RPMI8226 (cell line): ENCODE measurements at regions not wholly inside any gene's neighbourhood (a gene's known extent, or its start where the extent isn't known, plus 50 kb on each side); places are given as distances from the start of the nearest gene placed in this dataset.

ENCODE experiments used
- DNase-seq: peaks from one replicate; pipeline ENCODE4 v3.0.0-alpha.2; 2015

DNA sequence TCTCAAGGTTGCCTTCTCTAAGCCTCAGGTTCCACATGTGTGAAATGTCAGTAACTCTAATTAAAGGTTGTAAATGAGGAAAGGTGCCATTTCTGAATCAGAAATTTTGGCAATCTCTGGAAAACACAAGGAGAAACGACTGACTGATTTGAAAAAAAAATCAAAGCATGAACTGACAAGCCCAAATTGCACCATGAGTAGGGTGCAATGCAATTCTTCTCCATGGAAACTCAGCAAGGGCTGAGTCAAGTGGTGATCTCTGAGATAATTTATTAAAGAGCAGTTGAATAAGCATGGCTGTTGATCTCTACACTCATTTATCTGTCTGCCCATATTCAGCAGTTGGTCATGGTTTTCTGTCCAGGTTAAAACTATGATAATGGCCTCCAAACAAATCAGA is 201.6 kb upstream of the CMC1 start:
- DNase-seq: no peak

DNA sequence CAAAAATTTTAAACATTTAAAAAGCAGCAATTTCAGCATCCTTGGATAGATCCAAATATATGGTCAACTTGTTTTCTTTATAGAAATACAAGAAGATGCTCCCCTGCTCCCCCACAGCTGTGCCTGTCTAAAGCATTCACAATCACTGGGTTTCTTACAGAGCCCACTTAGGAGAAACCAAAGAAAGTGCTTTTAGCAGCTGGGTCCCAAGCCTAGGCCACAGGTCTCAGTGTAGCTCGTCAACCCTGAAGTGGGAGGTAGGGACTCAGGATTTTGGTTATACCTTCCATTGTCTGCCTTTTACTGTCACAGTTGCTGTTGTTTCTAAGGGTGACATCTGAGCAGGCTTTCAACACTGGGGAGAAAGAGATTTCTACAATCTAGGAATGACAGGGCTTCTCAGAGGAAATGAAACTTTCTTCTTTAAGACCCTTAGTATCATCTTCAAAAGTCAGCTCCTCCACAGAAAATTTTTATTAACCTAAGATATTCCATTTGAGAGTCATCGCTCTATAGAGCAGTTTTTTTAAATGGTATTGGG is 199.3 kb upstream of the CMC1 start:
- no peak for DNase-seq

DNA sequence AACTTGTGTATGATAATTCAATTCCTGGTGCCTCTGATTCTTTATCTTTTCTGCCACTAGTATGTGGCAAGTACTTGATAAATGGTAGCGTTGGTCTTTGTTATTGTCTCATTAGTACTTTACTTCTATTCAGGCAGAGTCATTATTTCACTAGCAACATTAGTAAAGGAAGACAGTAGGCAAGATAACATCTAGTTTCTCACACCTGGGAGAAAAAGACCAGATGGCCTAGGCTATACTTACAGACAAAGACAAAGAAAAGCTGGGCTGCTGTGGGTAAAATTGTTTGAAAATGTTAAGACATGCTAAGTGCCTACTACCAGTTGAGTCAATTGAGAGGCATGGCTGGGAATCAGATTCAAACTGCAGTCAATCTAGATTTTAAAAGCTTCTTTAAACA is 198.7 kb upstream of the CMC1 start:
- no peak for DNase-seq

DNA sequence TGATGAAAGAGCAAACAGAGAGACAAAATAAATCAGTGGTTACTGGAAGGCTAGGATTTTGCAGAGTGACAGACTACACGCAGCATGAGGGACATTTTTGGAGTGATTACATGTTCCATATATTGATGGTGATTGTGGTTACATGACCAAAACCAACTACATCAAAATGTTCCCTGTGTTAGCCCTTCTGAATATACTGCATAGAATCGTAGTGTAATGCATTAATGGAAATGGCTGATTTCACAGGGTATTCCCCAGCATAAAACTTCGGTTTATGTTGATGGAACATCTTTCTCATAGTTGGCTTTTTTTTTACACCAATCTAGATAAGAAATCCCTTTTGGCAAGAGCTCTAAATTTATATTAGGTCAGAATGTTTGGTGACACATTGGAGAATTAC is 191.3 kb upstream of the CMC1 start:
- no peak for DNase-seq

DNA sequence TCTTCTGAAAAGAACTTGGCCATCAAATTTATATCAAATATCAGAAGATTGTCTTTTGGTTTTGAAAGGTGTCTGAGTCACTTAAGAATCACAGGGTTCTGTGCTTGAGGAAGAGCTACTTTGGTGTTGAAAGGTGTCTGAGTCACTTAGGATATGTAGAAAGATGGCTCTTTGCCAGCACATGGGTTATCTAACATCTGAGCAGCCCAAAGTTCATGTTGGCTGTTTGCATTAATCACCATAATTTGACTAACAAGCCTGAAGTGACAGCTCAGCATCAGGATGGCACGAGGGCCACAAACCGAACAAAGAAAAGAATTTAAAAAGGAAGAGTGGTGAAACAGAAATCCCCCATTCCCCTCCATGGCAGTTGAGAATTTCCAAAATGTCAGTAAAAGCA is 190.5 kb upstream of the CMC1 start:
- DNase-seq: peak; percentile 32

DNA sequence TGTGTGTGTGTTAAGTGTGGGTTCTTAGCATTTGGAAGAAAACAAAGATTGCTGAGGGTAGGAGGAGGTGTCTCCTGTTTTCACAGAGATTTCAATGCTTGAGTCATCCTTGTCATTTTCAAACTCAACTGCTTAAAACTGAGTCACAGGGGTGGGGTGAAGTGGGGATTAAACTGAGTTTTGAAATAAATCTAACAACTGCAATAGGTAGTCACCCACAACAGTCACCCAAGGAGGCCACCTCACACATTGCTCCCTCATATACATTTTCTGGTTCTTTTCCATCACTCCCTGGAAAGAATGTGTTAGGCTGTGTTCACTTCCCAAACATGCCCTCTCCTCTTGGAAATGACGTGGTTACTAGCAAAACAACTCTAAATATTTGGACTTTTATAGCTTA is 187.7 kb upstream of the CMC1 start:
- DNase-seq: no peak

DNA sequence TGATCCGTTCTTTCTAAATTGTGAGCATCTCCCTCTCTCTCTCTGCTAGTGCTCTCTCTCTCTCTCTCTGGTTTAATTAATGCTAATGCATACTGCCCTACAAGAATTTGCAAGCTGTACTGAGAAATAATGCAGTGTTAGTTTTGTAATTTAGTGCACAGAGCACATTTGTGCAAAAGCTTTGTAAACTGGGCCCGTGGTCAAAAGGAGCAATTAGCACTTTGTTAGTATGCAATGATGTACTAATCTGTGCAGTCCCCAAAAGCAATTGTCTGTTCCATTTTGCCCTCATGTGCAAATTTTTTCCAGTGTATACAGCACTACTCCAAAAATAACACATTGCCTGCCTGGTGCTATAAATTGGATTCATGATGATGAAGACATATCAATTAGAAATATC is 184.6 kb upstream of the CMC1 start:
- no peak for DNase-seq

DNA sequence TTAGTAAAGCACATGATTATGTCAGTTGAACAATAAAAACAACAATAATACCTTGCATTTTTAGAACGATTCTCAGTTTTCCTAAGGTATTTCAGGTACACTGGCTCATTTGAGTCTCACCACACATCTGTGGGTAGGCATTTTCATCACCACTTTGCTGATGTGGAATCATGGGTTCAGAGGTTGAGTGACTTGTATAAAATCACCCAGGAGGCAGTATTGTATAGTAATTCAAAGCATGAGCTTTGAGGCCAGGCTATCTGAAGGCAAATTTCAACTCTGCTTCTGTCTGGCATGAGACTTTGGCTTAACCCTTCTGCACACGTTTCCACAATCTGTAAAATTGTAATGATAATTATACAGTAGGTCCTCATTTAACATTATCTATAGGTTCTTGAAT is 183.9 kb upstream of the CMC1 start:
- DNase-seq: no peak

DNA sequence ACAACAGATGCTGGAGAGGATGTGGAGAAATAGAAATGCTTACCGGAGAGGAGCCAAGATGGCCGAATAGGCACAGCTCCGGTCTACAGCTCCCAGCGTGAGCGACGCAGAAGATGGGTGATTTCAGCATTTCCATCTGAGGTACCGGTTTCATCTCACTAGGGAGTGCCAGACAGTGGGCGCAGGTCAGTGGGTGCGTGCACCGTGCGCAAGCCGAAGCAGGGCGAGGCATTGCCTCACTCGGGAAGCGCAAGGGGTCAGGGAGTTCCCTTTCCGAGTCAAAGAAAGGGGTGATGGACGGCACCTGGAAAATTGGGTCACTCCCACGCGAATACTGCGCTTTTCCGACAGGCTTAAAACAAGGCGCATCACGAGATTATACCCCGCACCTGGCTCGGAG is 182.2 kb upstream of the CMC1 start:
- DNase-seq: peak; percentile 5

DNA sequence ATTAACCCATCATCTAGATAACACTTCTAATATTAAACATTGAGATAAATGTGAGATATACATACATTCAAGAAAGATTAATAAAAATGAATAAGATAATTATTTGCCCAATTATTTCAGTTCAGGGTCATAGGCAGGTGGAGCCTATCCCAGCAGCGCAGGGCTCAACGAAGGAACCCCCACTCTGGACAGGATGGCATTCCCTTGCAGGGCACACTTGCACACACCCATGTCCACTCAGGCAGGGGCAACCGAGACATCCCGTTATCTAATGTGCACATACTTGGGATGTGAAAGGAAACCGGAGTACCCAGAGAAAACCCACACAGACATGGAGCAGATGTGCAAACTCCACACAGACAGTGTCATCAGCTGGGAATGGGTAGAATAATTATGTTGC is 175.4 kb upstream of the CMC1 start:
- no peak for DNase-seq

DNA sequence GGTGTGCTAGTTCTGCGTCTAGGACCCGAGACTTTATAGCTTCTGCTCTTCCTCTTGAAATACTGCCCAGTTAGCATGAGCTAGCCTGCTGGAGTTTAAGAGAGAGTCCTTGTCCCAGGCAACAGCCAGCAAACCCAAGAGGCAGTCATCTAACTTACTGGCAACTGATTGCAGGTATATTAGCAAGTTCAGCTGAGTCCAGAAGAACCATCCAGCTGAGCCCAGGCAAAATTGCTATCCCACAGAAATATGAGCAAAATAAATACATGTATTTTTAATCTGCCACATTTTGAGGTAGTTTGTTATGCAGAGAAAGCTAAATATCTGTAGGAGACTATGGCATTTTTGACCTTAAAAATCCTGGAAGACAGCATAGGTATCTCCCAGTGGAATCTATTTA is 174.4 kb upstream of the CMC1 start:
- no peak for DNase-seq

DNA sequence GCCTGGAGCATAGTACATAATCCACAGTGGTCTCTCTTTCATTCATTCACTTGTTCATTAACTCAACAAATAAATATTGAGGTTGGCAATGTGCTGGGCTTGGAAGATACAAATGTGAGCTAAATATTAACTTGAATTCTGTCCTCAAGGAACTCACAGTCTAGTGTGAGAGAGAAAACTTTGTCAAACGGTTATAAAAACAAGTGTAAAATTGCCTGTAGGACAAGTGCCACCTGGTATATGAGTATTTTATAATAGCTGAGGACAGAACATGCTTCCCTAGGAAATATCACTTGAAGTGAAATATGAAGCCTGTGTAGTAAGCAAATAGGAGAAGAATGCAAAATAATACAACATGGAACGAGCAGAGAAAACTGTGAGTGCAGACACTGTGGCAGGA is 173.1 kb upstream of the CMC1 start:
- no peak for DNase-seq

DNA sequence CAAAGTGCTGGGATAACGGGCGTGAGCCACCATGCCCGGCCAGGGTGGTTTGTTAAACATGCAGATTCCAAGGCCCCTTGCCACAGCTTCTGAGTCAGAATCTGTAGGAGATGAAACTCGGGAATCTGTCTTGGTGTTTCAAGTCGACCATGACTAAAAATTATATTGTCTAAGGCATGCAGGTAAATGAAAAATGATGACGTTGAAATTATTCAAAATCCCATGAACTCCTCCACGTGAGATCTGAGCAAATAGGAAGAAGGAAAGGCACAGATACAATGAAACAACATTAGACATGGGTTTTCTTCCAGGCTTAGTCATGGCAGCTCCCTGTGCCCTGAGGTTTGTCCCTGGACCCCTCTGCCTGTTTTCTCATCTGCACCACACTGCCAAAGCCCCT is 172.0 kb upstream of the CMC1 start:
- DNase-seq: no peak

DNA sequence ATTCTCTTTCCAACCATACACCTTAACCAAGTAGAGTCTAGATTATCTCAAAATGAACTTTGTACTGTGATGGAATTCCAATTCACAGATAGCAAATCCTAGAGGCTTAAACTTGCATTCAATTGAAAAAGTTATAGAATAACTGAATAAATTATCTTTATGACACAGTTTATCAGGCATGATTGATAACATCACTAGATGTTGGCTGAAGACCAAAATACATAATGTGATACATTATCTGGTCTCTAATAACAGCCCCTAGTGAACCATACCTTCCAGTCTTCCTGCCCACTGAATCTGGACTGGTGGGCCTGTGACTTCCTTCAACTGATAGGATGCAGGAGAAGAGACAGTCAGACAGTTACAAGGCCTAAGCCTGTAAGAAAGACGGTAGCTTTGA is 165.2 kb upstream of the CMC1 start:
- DNase-seq: no peak

DNA sequence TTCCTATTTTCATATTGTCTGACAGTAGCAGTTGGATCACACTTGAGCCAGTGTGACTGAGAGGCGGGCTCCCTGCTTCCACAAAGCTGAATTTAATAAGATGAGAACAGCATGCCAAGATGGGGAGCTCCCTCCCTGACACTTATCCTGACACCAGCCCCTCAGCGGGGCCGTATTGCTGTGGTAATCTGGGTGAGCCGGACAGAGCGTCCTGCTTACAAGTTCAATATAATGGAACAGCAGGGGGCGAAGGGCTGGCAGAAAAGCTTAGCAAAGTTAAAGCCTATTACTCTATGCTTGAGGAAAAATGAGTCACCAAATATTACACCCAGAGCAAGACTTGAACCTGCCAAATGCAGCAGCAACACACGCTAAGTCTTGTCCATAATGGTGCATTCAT is 163.8 kb upstream of the CMC1 start:
- no peak for DNase-seq

DNA sequence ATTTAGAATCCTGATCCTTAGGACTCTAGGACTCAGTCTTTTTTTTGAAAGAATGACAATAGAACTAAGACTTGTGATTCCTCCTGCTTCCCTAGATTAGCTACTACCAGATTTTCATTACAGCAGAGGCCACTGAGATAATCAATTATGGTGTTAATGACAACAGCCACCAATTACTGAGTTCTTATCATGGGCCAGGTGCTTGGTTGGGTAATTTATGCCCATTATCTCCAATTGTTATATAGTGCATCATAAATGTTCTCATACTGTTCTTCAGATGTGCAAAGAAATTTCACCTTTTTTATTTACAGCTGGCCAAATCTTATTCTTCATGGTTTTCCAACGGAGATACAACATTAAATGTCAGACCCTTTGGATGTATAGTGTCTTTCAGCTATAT is 162.9 kb upstream of the CMC1 start:
- no peak for DNase-seq

DNA sequence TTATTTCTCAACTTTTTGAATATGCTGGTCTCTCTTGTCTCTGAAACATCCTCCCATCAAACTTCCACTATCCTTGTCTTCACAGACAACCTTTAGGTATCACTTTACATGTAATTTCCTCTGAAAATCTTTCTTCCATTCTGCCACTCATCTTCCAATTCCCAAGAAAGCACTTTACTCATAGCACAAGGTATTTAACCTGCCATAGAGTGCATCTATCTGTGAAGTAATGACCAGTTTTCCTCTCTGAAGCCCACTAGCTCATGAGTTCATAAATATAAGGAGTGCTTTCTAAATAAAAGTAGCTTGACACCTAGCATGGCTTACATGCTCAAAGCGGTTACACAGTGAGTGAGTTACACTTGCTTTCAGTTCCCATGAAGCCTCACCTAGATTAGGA is 160.7 kb upstream of the CMC1 start:
- no peak for DNase-seq

DNA sequence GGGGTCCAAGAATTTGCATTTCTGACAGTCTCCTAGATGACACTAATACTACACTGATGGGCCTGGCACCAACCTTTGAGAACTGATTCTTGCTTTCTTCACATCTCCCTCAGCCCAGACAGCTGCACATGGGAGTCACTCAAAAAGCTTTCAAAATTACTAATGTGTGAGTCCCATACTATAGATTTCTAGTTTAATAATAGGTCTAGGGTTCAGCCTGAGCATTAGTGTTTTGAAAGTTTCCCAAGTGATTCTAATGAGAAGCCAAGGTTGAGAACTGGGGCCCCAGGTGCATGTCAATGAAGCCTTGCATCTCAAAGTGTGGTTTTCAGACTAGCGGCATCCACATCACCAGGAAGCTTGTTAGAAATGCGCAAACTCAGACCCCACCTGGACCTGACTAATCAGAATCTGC is 159.9 kb upstream of the CMC1 start:
- no peak for DNase-seq

DNA sequence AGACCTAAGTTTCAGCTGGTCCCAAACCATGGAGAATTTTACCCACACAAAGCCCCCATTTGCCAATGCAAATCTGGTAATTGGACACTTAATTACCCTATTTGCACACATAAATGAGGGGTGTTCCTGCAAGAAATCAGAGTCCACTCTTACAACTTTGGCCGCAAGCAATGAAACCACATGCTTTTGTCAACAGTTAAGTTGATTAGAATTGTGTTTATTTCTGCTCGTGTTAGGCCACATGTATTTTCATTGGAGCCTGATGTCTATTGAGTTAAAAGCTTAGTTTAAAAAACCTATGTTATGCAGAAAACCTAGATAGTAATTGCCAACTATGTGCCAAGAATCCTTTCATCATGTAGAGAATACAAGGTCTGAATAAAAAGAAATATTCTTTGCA is 153.8 kb upstream of the CMC1 start:
- no peak for DNase-seq

DNA sequence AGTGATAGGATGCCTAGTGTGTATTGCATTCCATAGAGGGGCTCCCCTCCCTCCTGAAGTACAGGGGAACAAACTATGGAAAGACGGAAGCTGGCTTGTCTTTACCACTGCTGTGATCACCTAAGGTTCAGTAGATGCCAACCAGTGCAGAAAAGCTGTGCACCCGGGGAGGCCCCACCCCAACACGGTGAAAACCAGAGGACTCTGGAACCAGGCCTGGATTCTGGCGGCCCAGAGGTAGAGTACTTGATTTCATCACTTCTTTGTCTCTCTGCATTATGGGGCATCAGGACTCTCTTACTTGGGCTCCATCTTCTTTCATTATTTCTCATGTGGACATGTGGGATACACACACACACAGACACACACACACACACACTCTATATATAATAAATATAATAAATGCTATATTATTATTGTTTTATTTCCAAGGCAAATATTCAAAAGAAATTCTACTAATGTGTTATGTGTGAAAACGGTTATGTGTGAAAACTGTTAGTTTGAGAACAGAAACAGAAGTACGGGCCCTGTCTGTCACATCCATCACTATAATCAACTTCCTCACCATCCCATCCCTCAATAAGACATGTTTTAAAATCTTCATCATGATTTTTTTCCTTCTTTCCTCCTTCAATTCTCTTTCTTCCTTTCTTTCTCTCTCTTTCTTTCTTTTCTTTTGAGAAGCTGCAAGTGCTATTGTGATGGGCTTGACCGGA is 152.4 kb upstream of the CMC1 start:
- no peak for DNase-seq

DNA sequence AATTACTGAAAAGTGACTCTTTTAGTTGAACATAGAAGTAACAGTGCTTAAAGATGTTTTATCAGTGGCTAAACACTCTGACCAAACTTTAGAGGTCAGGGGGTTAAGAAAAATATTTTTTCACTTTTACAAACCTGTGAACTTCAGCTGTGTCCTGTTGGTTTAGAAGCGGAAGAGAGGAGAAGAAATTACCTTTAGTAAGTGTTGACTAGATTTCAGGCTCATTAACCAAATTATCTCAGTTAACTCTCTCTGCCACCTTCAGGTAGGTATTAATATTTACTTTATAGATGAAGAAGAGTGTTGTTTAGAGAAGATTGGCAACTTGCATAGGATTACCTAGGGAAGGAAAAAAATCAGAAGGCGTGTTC is 151.9 kb upstream of the CMC1 start:
- DNase-seq: no peak

DNA sequence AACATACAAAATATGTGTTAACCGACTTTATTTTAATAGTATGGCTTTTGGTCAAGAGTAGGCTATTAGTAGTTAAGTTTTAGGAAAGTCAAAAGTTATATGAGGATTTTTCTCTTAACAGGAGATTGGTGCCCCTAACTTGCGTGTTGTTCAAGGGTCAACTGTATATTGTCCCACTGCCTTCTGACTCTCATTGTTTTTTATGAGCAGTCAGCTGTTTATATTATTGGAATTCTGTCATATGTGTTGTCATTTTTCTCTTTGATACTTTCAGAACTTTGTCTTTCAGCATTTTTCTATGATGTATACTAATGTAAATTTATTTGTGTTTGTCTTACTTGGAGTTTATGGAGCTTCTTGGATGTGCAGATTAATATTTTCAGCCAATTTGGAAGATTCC is 142.1 kb upstream of the CMC1 start:
- DNase-seq: no peak

DNA sequence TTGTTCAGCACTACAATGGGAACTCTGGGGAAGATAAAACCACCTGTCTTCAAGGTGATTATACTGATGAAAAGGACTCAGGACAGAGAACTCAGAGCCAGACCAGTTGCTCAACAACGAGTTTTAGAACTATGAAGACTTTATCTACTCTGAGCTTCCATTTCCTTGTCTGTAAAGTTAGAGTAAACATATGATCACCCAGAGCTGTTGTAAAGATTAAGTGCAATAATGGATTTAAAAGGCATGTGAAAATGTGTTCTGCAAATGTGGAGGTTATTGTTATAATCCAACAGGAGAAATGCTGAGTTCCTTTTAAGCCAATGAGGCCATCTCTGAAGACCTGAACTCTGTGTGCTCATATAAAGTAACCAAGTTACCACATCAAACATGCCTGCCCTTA is 139.7 kb upstream of the CMC1 start:
- DNase-seq: no peak

DNA sequence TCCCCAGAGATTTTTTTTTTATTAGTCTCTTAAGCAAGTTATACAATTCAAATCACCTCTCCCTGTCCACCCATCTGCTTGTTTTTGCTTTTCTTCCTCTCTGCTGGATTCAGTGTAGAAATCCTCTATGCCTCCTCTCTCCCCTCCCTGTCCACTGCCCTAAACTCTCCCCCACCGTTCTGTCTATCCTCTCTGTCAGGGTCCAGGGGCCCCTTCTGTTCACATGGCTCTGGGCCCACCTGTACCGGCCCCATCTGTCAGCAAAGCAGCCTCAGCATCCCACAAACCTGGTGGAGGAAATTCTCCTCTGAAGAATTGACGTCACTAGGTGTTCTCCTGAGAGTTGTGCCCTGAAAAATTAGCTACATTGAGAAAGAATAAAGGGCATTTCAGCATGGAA is 137.6 kb upstream of the CMC1 start:
- no peak for DNase-seq

DNA sequence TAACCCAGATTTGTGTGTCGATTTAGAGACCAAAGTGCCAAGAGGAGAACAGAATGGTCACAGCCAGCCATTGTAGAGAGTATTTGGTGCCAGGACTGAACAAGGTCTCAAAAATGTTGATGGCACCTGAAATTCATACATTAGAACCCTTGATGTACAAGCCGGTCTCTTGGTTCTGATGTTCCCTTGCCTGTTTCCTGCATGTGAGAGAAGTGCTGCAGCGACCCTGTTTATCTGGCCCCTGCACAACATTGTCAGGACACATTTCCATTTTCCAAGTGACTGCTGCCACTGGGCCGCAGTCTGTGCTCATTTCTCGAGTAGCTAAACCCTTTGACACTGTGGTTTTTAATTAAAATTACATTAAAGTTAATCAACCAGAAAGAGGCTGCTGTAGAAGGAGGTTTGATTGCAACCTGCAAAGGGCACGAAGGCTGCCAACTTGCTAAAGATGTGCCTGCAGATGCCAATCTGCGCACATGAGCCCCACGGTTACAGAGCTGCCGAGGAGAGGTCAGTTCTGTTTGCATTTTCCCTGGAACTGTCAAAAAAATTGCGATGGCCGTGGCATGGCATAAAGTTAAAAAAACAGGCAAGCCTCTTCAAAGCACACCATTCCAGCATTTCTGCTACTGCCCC is 136.4 kb upstream of the CMC1 start:
- no peak for DNase-seq
